PC-9 (cell line): ENCODE measurements at regions not wholly inside any gene's neighbourhood (a gene's known extent, or its start where the extent isn't known, plus 50 kb on each side); places are given as distances from the start of the nearest gene placed in this dataset.

ENCODE experiments used
- EZH2 ChIP-seq: fragments of 200-600 bp; sonication (generic); IDR thresholded peaks from 2 replicates; pipeline ENCODE4 v1.8.0; 2017; ENCODE audit warnings: antibody characterized with exemption, low read depth
- TF ChIP-seq, protein P1 (sequence below): fragments of 200-600 bp; sonication (generic); conservative IDR thresholded peaks from 2 replicates; pipeline ENCODE4 v1.6.1; 2017; ENCODE audit warnings: mixed run types, antibody characterized with exemption, mild to moderate bottlenecking, moderate library complexity

DNA sequence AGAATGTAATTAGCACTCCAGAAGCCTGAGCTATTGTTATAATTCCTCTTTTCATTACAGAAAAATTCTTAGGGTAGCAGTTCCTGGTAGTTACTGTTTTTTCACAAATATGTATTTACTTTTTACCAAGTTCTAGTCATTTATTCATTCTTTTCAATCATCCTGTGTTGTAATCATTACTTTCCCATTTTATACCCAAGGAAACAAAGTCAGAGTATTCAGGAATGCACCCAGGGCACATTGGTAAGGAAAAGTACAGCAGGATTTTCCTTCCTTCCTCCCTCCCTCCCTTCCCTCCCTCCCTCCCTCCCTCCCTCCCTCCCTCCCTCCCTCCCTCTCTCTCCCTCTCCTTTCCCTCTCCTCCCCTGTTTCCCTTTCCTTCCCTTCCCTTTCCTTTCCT is 115.9 kb upstream of the RBFOX1 start:
- TF ChIP-seq, protein P1, sequence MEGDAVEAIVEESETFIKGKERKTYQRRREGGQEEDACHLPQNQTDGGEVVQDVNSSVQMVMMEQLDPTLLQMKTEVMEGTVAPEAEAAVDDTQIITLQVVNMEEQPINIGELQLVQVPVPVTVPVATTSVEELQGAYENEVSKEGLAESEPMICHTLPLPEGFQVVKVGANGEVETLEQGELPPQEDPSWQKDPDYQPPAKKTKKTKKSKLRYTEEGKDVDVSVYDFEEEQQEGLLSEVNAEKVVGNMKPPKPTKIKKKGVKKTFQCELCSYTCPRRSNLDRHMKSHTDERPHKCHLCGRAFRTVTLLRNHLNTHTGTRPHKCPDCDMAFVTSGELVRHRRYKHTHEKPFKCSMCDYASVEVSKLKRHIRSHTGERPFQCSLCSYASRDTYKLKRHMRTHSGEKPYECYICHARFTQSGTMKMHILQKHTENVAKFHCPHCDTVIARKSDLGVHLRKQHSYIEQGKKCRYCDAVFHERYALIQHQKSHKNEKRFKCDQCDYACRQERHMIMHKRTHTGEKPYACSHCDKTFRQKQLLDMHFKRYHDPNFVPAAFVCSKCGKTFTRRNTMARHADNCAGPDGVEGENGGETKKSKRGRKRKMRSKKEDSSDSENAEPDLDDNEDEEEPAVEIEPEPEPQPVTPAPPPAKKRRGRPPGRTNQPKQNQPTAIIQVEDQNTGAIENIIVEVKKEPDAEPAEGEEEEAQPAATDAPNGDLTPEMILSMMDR, result no peak
- no peak for TF ChIP-seq EZH2
